Keratinocyte (primary cell): ENCODE measurements at regions not wholly inside any gene's neighbourhood (a gene's known extent, or its start where the extent isn't known, plus 50 kb on each side); places are given as distances from the start of the nearest gene placed in this dataset.

Experiments
- DNase-seq: peaks from one replicate; pipeline ENCODE4 v3.0.0-alpha.2; 2011; ENCODE audit warnings: low read depth, missing footprints, low spot score
- FAIRE-seq: peaks from 2 replicates; lab custom pipeline; 2011; peaks lifted over from hg19 to GRCh38; lab: Jason Lieb, UNC
- H2AFZ ChIP-seq: 2 replicates; pipeline ENCODE4 v1.6.0; 2012; ENCODE audit warnings: low read length, control low read depth, inconsistent platforms; ENCODE audit not compliant: control insufficient read depth
- H3K27ac ChIP-seq: 2 replicates; pipeline ENCODE4 v1.5.1; 2011; ENCODE audit warnings: low read length; ENCODE audit not compliant: control insufficient read depth, insufficient read depth
- H3K27me3 ChIP-seq: 3 replicates; pipeline ENCODE4 v1.6.0; 2011; ENCODE audit warnings: low read length; ENCODE audit not compliant: control insufficient read depth, insufficient read depth; ENCODE audit errors: extremely low read depth
- H3K36me3 ChIP-seq, 2 experiments: 2 replicates in 1 of 2; 3 replicates in 1 of 2; pipeline ENCODE4 v1.5.1; 2011; ENCODE audit warnings: low read length in 2 of 2, mild to moderate bottlenecking in 1 of 2; ENCODE audit not compliant: control insufficient read depth in 2 of 2, insufficient read depth in 2 of 2; ENCODE audit errors: extremely low read depth in 1 of 2
- H3K4me1 ChIP-seq: 3 replicates; pipeline ENCODE4 v1.5.1; 2011; ENCODE audit warnings: low read length; ENCODE audit not compliant: control insufficient read depth, insufficient read depth; ENCODE audit errors: extremely low read depth
- H3K4me2 ChIP-seq: 3 replicates; pipeline ENCODE4 v1.6.0; 2011; ENCODE audit warnings: low read depth, low read length; ENCODE audit not compliant: control insufficient read depth, insufficient read depth; ENCODE audit errors: extremely low read depth
- H3K4me3 ChIP-seq, 3 experiments: fragments of 200-600 bp in 1 of 3; sonication (generic) in 1 of 3; 2 replicates in 2 of 3; 3 replicates in 1 of 3; pipeline ENCODE4 v1.5.1; 2011 to 2016; ENCODE audit warnings: low read length in 3 of 3, mild to moderate bottlenecking in 3 of 3, control low read depth in 2 of 3, inconsistent platforms in 1 of 3, low read depth in 1 of 3, mixed read lengths in 1 of 3, mixed run types in 1 of 3, moderate library complexity in 1 of 3; ENCODE audit not compliant: control insufficient read depth in 2 of 3, insufficient read depth in 2 of 3; ENCODE audit errors: extremely low read depth in 1 of 3
- H3K79me2 ChIP-seq: 2 replicates; pipeline ENCODE4 v1.6.0; 2012; ENCODE audit warnings: low read length; ENCODE audit not compliant: control insufficient read depth, insufficient read depth
- H3K9ac ChIP-seq: 3 replicates; pipeline ENCODE4 v1.6.0; 2011; ENCODE audit warnings: low read length; ENCODE audit not compliant: control insufficient read depth, insufficient read depth; ENCODE audit errors: extremely low read depth
- H3K9me1 ChIP-seq: 3 replicates; pipeline ENCODE4 v1.6.0; 2011; ENCODE audit warnings: low read length; ENCODE audit not compliant: control insufficient read depth, insufficient read depth; ENCODE audit errors: extremely low read depth
- H3K9me3 ChIP-seq: 2 replicates; pipeline ENCODE4 v1.5.1; 2012; ENCODE audit warnings: low read depth, low read length; ENCODE audit not compliant: control insufficient read depth
- H4K20me1 ChIP-seq: 3 replicates; pipeline ENCODE4 v1.6.0; 2011; ENCODE audit warnings: low read length; ENCODE audit not compliant: control insufficient read depth, insufficient read depth; ENCODE audit errors: extremely low read depth
- CTCF ChIP-seq, 3 experiments: IDR thresholded peaks in 1 of 3; conservative IDR thresholded peaks in 1 of 3; optimal IDR thresholded peaks in 1 of 3; 2 replicates in 2 of 3; 3 replicates in 1 of 3; pipeline versions ENCODE3 to v1.5.1; 2011; ENCODE audit warnings: low read length in 3 of 3, mild to moderate bottlenecking in 3 of 3, moderate library complexity in 2 of 3, control low read depth in 1 of 3, inconsistent platforms in 1 of 3; ENCODE audit not compliant: insufficient read depth in 2 of 3; ENCODE audit errors: extremely low read depth in 1 of 3
- EZH2 ChIP-seq: IDR thresholded peaks from one replicate; pipeline ENCODE4 v1.6.1; 2012; ENCODE audit warnings: inconsistent platforms, mild to moderate bottlenecking, low read length, moderate library complexity
- dilution Hi-C: fragments of 300-500 bp; cut with MboI; formaldehyde crosslinking; loops from one replicate; pipeline ENCODE4 v1.7.0; 2020; ENCODE audit warnings: low sequenced_read_pairs; ENCODE audit not compliant: extremely low pct_ligation_motif_present

GRCh38 chr16:9258423-9259051 is 167.1 kb downstream of the HAPSTR1 start:
- no peak overlapping the region for H3K4me2 ChIP-seq

GRCh38 chr16:9259914-9260608 is 168.6 kb downstream of the HAPSTR1 start:
- Histone ChIP-seq H3K4me2 (no peak overlapping the region), H3K9ac (no peak overlapping the region), H3K36me3 (no peaks in the 10 kb centered on the region), H3K27ac (no peak overlapping the region), H3K4me3 (no peak overlapping the region), H3K9me3 (no peaks in the 10 kb centered on the region), H3K79me2 (no peaks in the 10 kb centered on the region), H3K27me3 (no peaks in the 10 kb centered on the region), H3K9me1 (no peaks in the 10 kb centered on the region), H3K4me1 (no peaks in the 10 kb centered on the region), H2AFZ (no peak overlapping the region), H4K20me1 (no peaks in the 10 kb centered on the region)
- dilution Hi-C loops, result no loop called here
- DNase-seq (no peak), FAIRE-seq (no peak)
- no peak for TF ChIP-seq CTCF (optimal IDR thresholded peaks at IDR 0.05 in 1 of 3, IDR thresholded peaks at IDR 0.05 in 1 of 3, conservative IDR thresholded peaks at IDR 0.05 in 1 of 3; ENCODE audit: extremely low read depth in 1 of 3, insufficient read depth in 2 of 3, low read length in 3 of 3)
- no peak for TF ChIP-seq EZH2

More at GRCh38 chr16:9258423-9259051, 167.1 kb downstream of the HAPSTR1 start:
- FAIRE-seq, result no peak
- dilution Hi-C loops, result no loop called here
- Histone ChIP-seq H3K4me3 (no peak overlapping the region), H3K36me3 (no peaks in the 10 kb centered on the region), H3K27me3 (no peaks in the 10 kb centered on the region), H4K20me1 (no peaks in the 10 kb centered on the region), H3K9me1 (no peaks in the 10 kb centered on the region), H3K4me1 (no peaks in the 10 kb centered on the region), H3K27ac (no peak overlapping the region), H3K9ac (no peak overlapping the region), H2AFZ (no peak overlapping the region), H3K79me2 (no peaks in the 10 kb centered on the region), H3K9me3 (no peaks in the 10 kb centered on the region)
- no peak for DNase-seq
- no peak for TF ChIP-seq EZH2
- TF ChIP-seq CTCF (optimal IDR thresholded peaks at IDR 0.05 in 1 of 3, IDR thresholded peaks at IDR 0.05 in 1 of 3, conservative IDR thresholded peaks at IDR 0.05 in 1 of 3; ENCODE audit: extremely low read depth in 1 of 3, insufficient read depth in 2 of 3, low read length in 3 of 3), result peak; percentile 57 to 72 (median 58)
